ENCODE measurements at regions not wholly inside any gene's neighbourhood (a gene's known extent, or its start where the extent isn't known, plus 50 kb on each side); places are given as distances from the start of the nearest gene placed in this dataset.
"Not testable (repeated sequence)": the region's sequence is repeated elsewhere in the genome, so short reads cannot be mapped to it uniquely, and the experiment has no call there.

DNA sequence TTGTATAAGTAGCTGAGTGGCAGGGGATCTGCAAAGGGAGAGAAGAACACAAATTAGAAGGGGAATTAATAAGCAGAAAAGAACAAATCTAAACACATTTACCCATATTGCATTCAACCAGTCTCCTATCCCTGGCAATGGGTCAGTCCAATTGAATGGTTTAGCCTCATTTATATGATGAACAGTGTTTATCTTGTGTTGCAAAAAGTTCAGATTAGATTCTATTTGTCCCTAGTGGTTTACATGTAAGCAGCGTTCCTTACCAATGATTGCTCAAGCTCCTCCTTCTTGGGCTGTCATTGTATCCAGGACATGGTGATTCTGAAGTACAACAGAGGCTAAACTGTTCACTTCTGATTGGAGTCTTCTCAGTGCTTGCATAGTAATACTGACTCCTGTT lies 49.9 kb upstream of the SLC8A3 start:
- H3K9me3 Mint-ChIP-seq (ENCODE audit: insufficient read depth); H3K27ac Mint-ChIP-seq; H3K36me3 Mint-ChIP-seq (ENCODE audit: low read depth); POLR2A ChIA-PET; DNase-seq; ATAC-seq; CTCF ChIA-PET; H3K4me3 Mint-ChIP-seq; H3K4me1 Mint-ChIP-seq (ENCODE audit: low read depth): not testable (repeated sequence)
- peaks cover 27% of the 10 kb centered on the region for H3K27me3 Mint-ChIP-seq (ENCODE audit: low read depth)
